Tibial nerve (tissue), 3 donors: ENCODE measurements at regions not wholly inside any gene's neighbourhood (a gene's known extent, or its start where the extent isn't known, plus 50 kb on each side); places are given as distances from the start of the nearest gene placed in this dataset.

Source experiments
- POLR2A ChIP-seq, 2 donors: fragments of 450-650 bp; IDR thresholded peaks; one replicate each; pipeline ENCODE4 v1.6.1; 2017; ENCODE audit warnings: antibody characterized with exemption in 2 of 2, mild to moderate bottlenecking in 2 of 2, moderate library complexity in 2 of 2
- TF ChIP-seq, protein P1 (sequence below), 5 experiments: fragments of 200-600 bp in 3 of 5; fragments of 450-650 bp in 2 of 5; sonication (generic) in 3 of 5; IDR thresholded peaks; one replicate each; pipeline ENCODE4 v1.5.1; 2016 to 2019; ENCODE audit warnings: antibody characterized with exemption in 5 of 5, mild to moderate bottlenecking in 3 of 5, moderate library complexity in 2 of 5

DNA sequence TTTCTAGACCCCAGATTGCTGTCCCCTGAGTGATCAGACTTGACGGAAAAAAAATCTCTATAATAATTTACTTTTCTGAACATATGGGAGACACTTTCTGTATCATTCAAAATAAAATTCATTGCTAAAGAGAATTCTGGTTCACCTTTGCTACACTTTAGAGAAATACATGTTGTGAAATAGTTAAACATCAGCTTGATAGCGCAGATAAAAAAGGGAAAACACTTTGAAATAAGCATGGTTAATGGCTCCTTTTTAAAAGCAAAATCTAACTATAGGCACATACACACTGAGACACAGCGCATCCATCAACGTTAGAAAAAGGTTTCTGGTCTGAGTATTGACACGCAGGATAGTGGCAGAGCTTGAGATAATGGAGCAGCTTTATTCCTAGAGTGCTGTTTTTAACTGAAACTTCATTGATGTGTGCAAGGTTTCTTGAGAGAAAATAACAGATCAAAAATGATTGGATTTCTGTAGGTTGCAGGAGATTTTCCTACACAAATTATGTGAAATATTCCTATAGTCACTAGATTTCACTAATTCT, 341.2 kb downstream of the MZT1 start:
- TF ChIP-seq, protein P1, sequence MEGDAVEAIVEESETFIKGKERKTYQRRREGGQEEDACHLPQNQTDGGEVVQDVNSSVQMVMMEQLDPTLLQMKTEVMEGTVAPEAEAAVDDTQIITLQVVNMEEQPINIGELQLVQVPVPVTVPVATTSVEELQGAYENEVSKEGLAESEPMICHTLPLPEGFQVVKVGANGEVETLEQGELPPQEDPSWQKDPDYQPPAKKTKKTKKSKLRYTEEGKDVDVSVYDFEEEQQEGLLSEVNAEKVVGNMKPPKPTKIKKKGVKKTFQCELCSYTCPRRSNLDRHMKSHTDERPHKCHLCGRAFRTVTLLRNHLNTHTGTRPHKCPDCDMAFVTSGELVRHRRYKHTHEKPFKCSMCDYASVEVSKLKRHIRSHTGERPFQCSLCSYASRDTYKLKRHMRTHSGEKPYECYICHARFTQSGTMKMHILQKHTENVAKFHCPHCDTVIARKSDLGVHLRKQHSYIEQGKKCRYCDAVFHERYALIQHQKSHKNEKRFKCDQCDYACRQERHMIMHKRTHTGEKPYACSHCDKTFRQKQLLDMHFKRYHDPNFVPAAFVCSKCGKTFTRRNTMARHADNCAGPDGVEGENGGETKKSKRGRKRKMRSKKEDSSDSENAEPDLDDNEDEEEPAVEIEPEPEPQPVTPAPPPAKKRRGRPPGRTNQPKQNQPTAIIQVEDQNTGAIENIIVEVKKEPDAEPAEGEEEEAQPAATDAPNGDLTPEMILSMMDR (IDR thresholded peaks at IDR 0.05) = no peak
- TF ChIP-seq POLR2A (IDR thresholded peaks at IDR 0.05) = no peak
